Activated T-helper 17 cell treated with anti-CD3 and anti-CD28 coated beads, Interleukin-2, amount 50 U/mL, for 72 hours (primary cell): ENCODE measurements at regions not wholly inside any gene's neighbourhood (a gene's known extent, or its start where the extent isn't known, plus 50 kb on each side); places are given as distances from the start of the nearest gene placed in this dataset.

Experiments used
- ATAC-seq: fragments of 150-1000 bp; cut with Tn5 transposase; replicated peaks from 2 replicates; pipeline ENCODE4 v1.10.0; 2021; ENCODE audit warnings: mild to moderate bottlenecking, moderate library complexity
- H3K27ac Mint-ChIP-seq: one replicate; pipeline ENCODE4 v1.8.0; 2022; ENCODE audit warnings: mixed read lengths
- H3K27me3 Mint-ChIP-seq: one replicate; pipeline ENCODE4 v1.8.0; 2022; ENCODE audit warnings: mixed read lengths
- H3K36me3 Mint-ChIP-seq: one replicate; pipeline ENCODE4 v1.8.0; 2022; ENCODE audit warnings: low read depth, mild to moderate bottlenecking, mixed read lengths
- H3K4me1 Mint-ChIP-seq: one replicate; pipeline ENCODE4 v1.8.0; 2022; ENCODE audit warnings: mixed read lengths
- H3K4me3 Mint-ChIP-seq: one replicate; pipeline ENCODE4 v1.8.0; 2022; ENCODE audit warnings: mild to moderate bottlenecking, mixed read lengths
- H3K9me3 Mint-ChIP-seq: one replicate; pipeline ENCODE4 v1.8.0; 2022; ENCODE audit warnings: mixed read lengths

GRCh38 chr1:96238426-96238825, 483.2 kb upstream of the PTBP2 start:
- no peak overlapping the region for H3K4me3 Mint-ChIP-seq
- ATAC-seq = no peak

GRCh38 chr1:96240438-96240837, 481.1 kb upstream of the PTBP2 start:
- H3K4me1 Mint-ChIP-seq = no peaks in the 10 kb centered on the region

More at GRCh38 chr1:96238426-96238825, 483.2 kb upstream of the PTBP2 start:
- H3K27ac Mint-ChIP-seq = no peak overlapping the region
- no peaks in the 10 kb centered on the region for H3K9me3 Mint-ChIP-seq
- H3K36me3 Mint-ChIP-seq = no peaks in the 10 kb centered on the region
- H3K4me1 Mint-ChIP-seq = no peaks in the 10 kb centered on the region
- no peaks in the 10 kb centered on the region for H3K27me3 Mint-ChIP-seq

GRCh38 chr1:96253246-96254035, 468.1 kb upstream of the PTBP2 start:
- H3K4me1 Mint-ChIP-seq = no peaks in the 10 kb centered on the region
- no peak for ATAC-seq
- H3K9me3 Mint-ChIP-seq = peaks cover 3% of the 10 kb centered on the region
- H3K36me3 Mint-ChIP-seq = no peaks in the 10 kb centered on the region
- H3K27me3 Mint-ChIP-seq = no peaks in the 10 kb centered on the region
- H3K4me3 Mint-ChIP-seq = no peak overlapping the region
- no peak overlapping the region for H3K27ac Mint-ChIP-seq

More at GRCh38 chr1:96240438-96240837, 481.1 kb upstream of the PTBP2 start:
- Mint-ChIP-seq H3K9me3 (no peaks in the 10 kb centered on the region), H3K27ac (no peak overlapping the region), H3K36me3 (no peaks in the 10 kb centered on the region), H3K4me3 (no peak overlapping the region), H3K27me3 (no peaks in the 10 kb centered on the region)
- no peak for ATAC-seq

GRCh38 chr1:96256130-96256790, 465.3 kb upstream of the PTBP2 start:
- no peak for ATAC-seq
- Mint-ChIP-seq H3K36me3 (no peaks in the 10 kb centered on the region), H3K9me3 (peaks cover 8% of the 10 kb centered on the region), H3K4me1 (no peaks in the 10 kb centered on the region), H3K27me3 (no peaks in the 10 kb centered on the region), H3K4me3 (no peak overlapping the region), H3K27ac (no peak overlapping the region)

GRCh38 chr1:96259399-96259798, 462.2 kb upstream of the PTBP2 start:
- H3K27ac Mint-ChIP-seq = no peak overlapping the region
- no peak overlapping the region for H3K4me3 Mint-ChIP-seq
- no peaks in the 10 kb centered on the region for H3K36me3 Mint-ChIP-seq
- peaks cover 12% of the 10 kb centered on the region for H3K9me3 Mint-ChIP-seq
- no peak for ATAC-seq
- H3K4me1 Mint-ChIP-seq = no peaks in the 10 kb centered on the region
- H3K27me3 Mint-ChIP-seq = no peaks in the 10 kb centered on the region

GRCh38 chr1:96281491-96281890, 440.1 kb upstream of the PTBP2 start:
- Mint-ChIP-seq H3K4me1 (no peaks in the 10 kb centered on the region), H3K36me3 (no peaks in the 10 kb centered on the region), H3K4me3 (no peak overlapping the region), H3K27me3 (no peaks in the 10 kb centered on the region), H3K9me3 (peaks cover 15% of the 10 kb centered on the region), H3K27ac (no peak overlapping the region)
- ATAC-seq = no peak

GRCh38 chr1:96290033-96290432, 431.6 kb upstream of the PTBP2 start:
- peaks cover 17% of the 10 kb centered on the region for H3K9me3 Mint-ChIP-seq
- H3K4me3 Mint-ChIP-seq = no peak overlapping the region
- H3K27me3 Mint-ChIP-seq = no peaks in the 10 kb centered on the region
- H3K4me1 Mint-ChIP-seq = no peaks in the 10 kb centered on the region
- no peaks in the 10 kb centered on the region for H3K36me3 Mint-ChIP-seq
- no peak overlapping the region for H3K27ac Mint-ChIP-seq
- no peak for ATAC-seq

- no peak for ATAC-seq
- Mint-ChIP-seq H3K36me3 (no peaks in the 10 kb centered on the region), H3K4me1 (no peaks in the 10 kb centered on the region)
Observed at GRCh38 chr1:96290801-96291200, 430.8 kb upstream of the PTBP2 start.

GRCh38 chr1:96291468-96291867, 430.1 kb upstream of the PTBP2 start:
- Mint-ChIP-seq H3K27me3 (no peaks in the 10 kb centered on the region), H3K4me1 (no peaks in the 10 kb centered on the region), H3K36me3 (no peaks in the 10 kb centered on the region), H3K4me3 (no peak overlapping the region), H3K27ac (no peak overlapping the region), H3K9me3 (peaks cover 12% of the 10 kb centered on the region)
- no peak for ATAC-seq

More at GRCh38 chr1:96290801-96291200, 430.8 kb upstream of the PTBP2 start:
- Mint-ChIP-seq H3K9me3 (peaks cover 17% of the 10 kb centered on the region), H3K27ac (no peak overlapping the region), H3K4me3 (no peak overlapping the region), H3K27me3 (no peaks in the 10 kb centered on the region)

- H3K27me3 Mint-ChIP-seq = no peaks in the 10 kb centered on the region
- peaks cover 11% of the 10 kb centered on the region for H3K9me3 Mint-ChIP-seq
- ATAC-seq = no peak
- no peaks in the 10 kb centered on the region for H3K4me1 Mint-ChIP-seq
- H3K27ac Mint-ChIP-seq = no peak overlapping the region
- H3K36me3 Mint-ChIP-seq = no peaks in the 10 kb centered on the region
- no peak overlapping the region for H3K4me3 Mint-ChIP-seq
Observed at GRCh38 chr1:96292141-96292540, 429.4 kb upstream of the PTBP2 start.

GRCh38 chr1:96296991-96297390, 424.6 kb upstream of the PTBP2 start:
- no peaks in the 10 kb centered on the region for H3K4me1 Mint-ChIP-seq
- no peak for ATAC-seq
- no peak overlapping the region for H3K4me3 Mint-ChIP-seq
- no peaks in the 10 kb centered on the region for H3K36me3 Mint-ChIP-seq
- peaks cover 8% of the 10 kb centered on the region for H3K9me3 Mint-ChIP-seq
- no peaks in the 10 kb centered on the region for H3K27me3 Mint-ChIP-seq
- H3K27ac Mint-ChIP-seq = no peak overlapping the region

GRCh38 chr1:96306809-96307560, 414.6 kb upstream of the PTBP2 start:
- no peak overlapping the region for H3K4me3 Mint-ChIP-seq
- no peaks in the 10 kb centered on the region for H3K4me1 Mint-ChIP-seq
- no peaks in the 10 kb centered on the region for H3K27me3 Mint-ChIP-seq
- no peak overlapping the region for H3K27ac Mint-ChIP-seq
- H3K9me3 Mint-ChIP-seq = peaks cover 6% of the 10 kb centered on the region
- ATAC-seq = no peak
- H3K36me3 Mint-ChIP-seq = no peaks in the 10 kb centered on the region

GRCh38 chr1:96308314-96308713, 413.3 kb upstream of the PTBP2 start:
- no peak overlapping the region for H3K4me3 Mint-ChIP-seq
- ATAC-seq = no peak
- no peaks in the 10 kb centered on the region for H3K36me3 Mint-ChIP-seq

GRCh38 chr1:96309783-96310182, 411.8 kb upstream of the PTBP2 start:
- no peaks in the 10 kb centered on the region for H3K36me3 Mint-ChIP-seq
- peaks cover 3% of the 10 kb centered on the region for H3K9me3 Mint-ChIP-seq

More at GRCh38 chr1:96308314-96308713, 413.3 kb upstream of the PTBP2 start:
- no peak overlapping the region for H3K27ac Mint-ChIP-seq
- peaks cover 3% of the 10 kb centered on the region for H3K9me3 Mint-ChIP-seq
- H3K4me1 Mint-ChIP-seq = no peaks in the 10 kb centered on the region
- H3K27me3 Mint-ChIP-seq = no peaks in the 10 kb centered on the region

More at GRCh38 chr1:96309783-96310182, 411.8 kb upstream of the PTBP2 start:
- no peak for ATAC-seq
- no peaks in the 10 kb centered on the region for H3K27me3 Mint-ChIP-seq
- no peak overlapping the region for H3K27ac Mint-ChIP-seq
- no peaks in the 10 kb centered on the region for H3K4me1 Mint-ChIP-seq
- H3K4me3 Mint-ChIP-seq = no peak overlapping the region
